ENCODE measurements at regions not wholly inside any gene's neighbourhood (a gene's known extent, or its start where the extent isn't known, plus 50 kb on each side); places are given as distances from the start of the nearest gene placed in this dataset.

- H3K4me3 ChIP-seq (ENCODE audit: low read depth, low read length): no peak overlapping the region
- no peak for TF ChIP-seq CTCF (IDR thresholded peaks at IDR 0.05; ENCODE audit: insufficient read depth, low read depth, low read length, missing control alignments)
- no peak for DNase-seq (ENCODE audit: low read depth)
These were observed 104.0 kb upstream of the H2AZ1 start for GRCh38 chr4:100054071-100054470.

DNA sequence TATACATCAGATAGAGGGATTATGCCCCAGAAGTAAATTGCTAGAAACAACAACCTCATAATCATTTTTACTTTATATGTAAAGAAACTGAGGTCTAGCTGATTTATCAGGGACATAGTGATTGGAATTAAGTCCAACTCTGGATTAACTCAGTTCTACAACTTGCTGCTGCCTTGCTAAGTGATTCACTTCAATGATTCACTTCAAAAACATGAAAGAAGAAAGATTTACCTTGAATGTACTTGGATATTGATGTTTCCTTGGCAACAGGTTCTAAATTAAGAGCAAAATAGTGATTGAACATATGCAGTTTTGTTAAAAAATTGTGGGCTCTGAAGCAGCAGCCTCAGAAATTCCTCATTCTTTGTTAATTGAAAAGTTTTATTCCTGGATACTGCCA is 99.8 kb upstream of the H2AZ1 start:
- no peak for DNase-seq (ENCODE audit: low read depth)
- no peak for TF ChIP-seq CTCF (IDR thresholded peaks at IDR 0.05; ENCODE audit: insufficient read depth, low read depth, low read length, missing control alignments)

DNA sequence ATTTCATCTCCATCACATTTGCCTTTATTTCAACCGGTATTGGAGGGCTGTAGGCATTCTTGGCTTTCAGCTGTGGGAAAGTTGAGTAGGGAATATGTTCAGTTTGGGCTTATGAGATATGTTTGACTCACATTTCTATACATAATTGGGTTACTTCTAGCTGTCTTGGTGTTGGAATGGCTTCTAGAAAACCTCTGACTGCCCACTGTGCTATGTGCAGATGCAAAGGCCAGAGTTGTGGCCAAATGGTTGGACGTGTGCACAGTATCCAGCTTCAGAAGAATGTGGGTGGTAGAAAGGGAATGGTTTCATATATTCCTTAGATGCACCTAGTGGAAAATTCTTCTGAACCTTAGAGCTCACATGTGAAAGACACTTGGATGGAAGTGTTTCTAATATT is 92.6 kb upstream of the H2AZ1 start:
- no peak overlapping the region for H3K4me3 ChIP-seq (ENCODE audit: low read depth, low read length)
- no peak for DNase-seq (ENCODE audit: low read depth)
- TF ChIP-seq CTCF (IDR thresholded peaks at IDR 0.05; ENCODE audit: insufficient read depth, low read depth, low read length, missing control alignments): no peak

More for the DNA sequence above, 99.8 kb upstream of the H2AZ1 start:
- no peak overlapping the region for H3K4me3 ChIP-seq (ENCODE audit: low read depth, low read length)

- H3K4me3 ChIP-seq (ENCODE audit: low read depth, low read length): no peak overlapping the region
- no peak for TF ChIP-seq CTCF (IDR thresholded peaks at IDR 0.05; ENCODE audit: insufficient read depth, low read depth, low read length, missing control alignments)
- DNase-seq (ENCODE audit: low read depth): no peak
These were observed 92.2 kb upstream of the H2AZ1 start for GRCh38 chr4:100042235-100042634.

DNA sequence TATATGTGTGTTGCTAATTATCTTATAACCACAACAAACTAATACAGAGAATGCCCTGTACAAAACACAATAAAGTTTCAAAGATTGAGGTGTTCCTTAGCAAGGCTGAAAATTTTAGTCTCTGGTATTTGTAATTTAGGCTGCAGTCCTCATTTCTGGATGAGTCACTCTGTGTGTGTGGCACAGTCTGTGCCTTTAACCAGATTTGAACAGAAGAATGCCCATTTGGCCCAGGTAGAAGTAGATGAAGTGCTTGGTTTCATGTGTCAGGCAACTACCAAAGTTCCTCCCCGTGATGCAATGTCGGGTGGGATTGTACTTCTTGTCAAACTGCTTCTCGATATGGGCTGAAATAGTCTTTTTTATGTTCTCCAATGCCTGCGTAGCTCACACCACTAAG is 91.6 kb upstream of the H2AZ1 start:
- DNase-seq (ENCODE audit: low read depth): no peak
- no peak for TF ChIP-seq CTCF (IDR thresholded peaks at IDR 0.05; ENCODE audit: insufficient read depth, low read depth, low read length, missing control alignments)
- no peak overlapping the region for H3K4me3 ChIP-seq (ENCODE audit: low read depth, low read length)

- no peak for DNase-seq (ENCODE audit: low read depth)
- no peak for TF ChIP-seq CTCF (IDR thresholded peaks at IDR 0.05; ENCODE audit: insufficient read depth, low read depth, low read length, missing control alignments)
- H3K4me3 ChIP-seq (ENCODE audit: low read depth, low read length): no peak overlapping the region
These were observed 84.1 kb upstream of the H2AZ1 start for GRCh38 chr4:100034023-100034664.

- no peak for TF ChIP-seq CTCF (IDR thresholded peaks at IDR 0.05; ENCODE audit: insufficient read depth, low read depth, low read length, missing control alignments)
- no peak overlapping the region for H3K4me3 ChIP-seq (ENCODE audit: low read depth, low read length)
- DNase-seq (ENCODE audit: low read depth): no peak
These were observed 76.0 kb upstream of the H2AZ1 start for GRCh38 chr4:100026066-100026465.

Measured in GM12865 (cell line).